ENCODE measurements at regions not wholly inside any gene's neighbourhood (a gene's known extent, or its start where the extent isn't known, plus 50 kb on each side); places are given as distances from the start of the nearest gene placed in this dataset.

DNA sequence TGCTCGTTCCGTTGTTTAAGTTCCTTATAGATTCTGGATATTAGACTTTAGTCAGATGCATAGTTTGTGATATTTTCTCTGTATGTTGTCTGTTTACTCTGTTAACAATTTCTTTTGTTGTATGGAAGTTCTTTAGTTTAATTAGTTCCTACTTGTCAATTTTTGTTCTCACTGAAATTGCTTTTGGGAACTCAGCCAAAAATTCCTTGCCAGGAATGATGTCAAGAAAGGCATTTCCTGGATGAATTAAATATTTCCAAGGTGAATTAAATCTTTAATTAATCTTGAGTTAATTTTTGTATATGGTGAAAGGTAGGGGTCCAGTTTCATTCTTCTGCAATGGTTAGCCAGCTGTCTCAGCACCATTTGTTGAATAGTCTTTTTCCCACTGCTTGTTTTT, 406.2 kb upstream of the NOX3 start:
- TF ChIP-seq GLIS3 (CRISPR knock-in tag; IDR thresholded peaks at IDR 0.05) = no peak
- TF ChIP-seq, protein P1, sequence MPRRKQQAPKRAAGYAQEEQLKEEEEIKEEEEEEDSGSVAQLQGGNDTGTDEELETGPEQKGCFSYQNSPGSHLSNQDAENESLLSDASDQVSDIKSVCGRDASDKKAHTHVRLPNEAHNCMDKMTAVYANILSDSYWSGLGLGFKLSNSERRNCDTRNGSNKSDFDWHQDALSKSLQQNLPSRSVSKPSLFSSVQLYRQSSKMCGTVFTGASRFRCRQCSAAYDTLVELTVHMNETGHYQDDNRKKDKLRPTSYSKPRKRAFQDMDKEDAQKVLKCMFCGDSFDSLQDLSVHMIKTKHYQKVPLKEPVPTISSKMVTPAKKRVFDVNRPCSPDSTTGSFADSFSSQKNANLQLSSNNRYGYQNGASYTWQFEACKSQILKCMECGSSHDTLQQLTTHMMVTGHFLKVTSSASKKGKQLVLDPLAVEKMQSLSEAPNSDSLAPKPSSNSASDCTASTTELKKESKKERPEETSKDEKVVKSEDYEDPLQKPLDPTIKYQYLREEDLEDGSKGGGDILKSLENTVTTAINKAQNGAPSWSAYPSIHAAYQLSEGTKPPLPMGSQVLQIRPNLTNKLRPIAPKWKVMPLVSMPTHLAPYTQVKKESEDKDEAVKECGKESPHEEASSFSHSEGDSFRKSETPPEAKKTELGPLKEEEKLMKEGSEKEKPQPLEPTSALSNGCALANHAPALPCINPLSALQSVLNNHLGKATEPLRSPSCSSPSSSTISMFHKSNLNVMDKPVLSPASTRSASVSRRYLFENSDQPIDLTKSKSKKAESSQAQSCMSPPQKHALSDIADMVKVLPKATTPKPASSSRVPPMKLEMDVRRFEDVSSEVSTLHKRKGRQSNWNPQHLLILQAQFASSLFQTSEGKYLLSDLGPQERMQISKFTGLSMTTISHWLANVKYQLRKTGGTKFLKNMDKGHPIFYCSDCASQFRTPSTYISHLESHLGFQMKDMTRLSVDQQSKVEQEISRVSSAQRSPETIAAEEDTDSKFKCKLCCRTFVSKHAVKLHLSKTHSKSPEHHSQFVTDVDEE (CRISPR knock-in tag; IDR thresholded peaks at IDR 0.05) = no peak
- no peak for TF ChIP-seq ARNTL (CRISPR knock-in tag; IDR thresholded peaks at IDR 0.05; ENCODE audit: borderline replicate concordance, low read depth)
- TF ChIP-seq CSDC2 (CRISPR knock-in tag; IDR thresholded peaks at IDR 0.05) = no peak
- TF ChIP-seq ZNF70 (CRISPR knock-in tag; IDR thresholded peaks at IDR 0.05) = no peak
- TF ChIP-seq RARB (CRISPR knock-in tag; IDR thresholded peaks at IDR 0.05) = no peak
- no peak for TF ChIP-seq ZC3H10 (CRISPR knock-in tag; IDR thresholded peaks at IDR 0.05)
- TF ChIP-seq, protein P2, sequence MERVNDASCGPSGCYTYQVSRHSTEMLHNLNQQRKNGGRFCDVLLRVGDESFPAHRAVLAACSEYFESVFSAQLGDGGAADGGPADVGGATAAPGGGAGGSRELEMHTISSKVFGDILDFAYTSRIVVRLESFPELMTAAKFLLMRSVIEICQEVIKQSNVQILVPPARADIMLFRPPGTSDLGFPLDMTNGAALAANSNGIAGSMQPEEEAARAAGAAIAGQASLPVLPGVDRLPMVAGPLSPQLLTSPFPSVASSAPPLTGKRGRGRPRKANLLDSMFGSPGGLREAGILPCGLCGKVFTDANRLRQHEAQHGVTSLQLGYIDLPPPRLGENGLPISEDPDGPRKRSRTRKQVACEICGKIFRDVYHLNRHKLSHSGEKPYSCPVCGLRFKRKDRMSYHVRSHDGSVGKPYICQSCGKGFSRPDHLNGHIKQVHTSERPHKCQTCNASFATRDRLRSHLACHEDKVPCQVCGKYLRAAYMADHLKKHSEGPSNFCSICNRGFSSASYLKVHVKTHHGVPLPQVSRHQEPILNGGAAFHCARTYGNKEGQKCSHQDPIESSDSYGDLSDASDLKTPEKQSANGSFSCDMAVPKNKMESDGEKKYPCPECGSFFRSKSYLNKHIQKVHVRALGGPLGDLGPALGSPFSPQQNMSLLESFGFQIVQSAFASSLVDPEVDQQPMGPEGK (CRISPR knock-in tag; IDR thresholded peaks at IDR 0.05; ENCODE audit: borderline replicate concordance) = no peak
